ENCODE measurements at regions not wholly inside any gene's neighbourhood (a gene's known extent, or its start where the extent isn't known, plus 50 kb on each side); places are given as distances from the start of the nearest gene placed in this dataset.

- no peaks in the 10 kb centered on the region for H4K20me1 ChIP-seq (ENCODE audit: insufficient read depth, low read length)
- H3K4me3 ChIP-seq (ENCODE audit: low read length) = no peak overlapping the region
- no peaks in the 10 kb centered on the region for H3K9me3 ChIP-seq (replicated peaks; ENCODE audit: insufficient read depth, low read length)
- TF ChIP-seq EZH2phosphoT487 (IDR thresholded peaks at IDR 0.05; ENCODE audit: low read length) = no peak
- no peak for TF ChIP-seq CTCF (IDR thresholded peaks at IDR 0.05; ENCODE audit: low read length)
- TF ChIP-seq EZH2 (optimal IDR thresholded peaks at IDR 0.05; ENCODE audit: low read depth, low read length) = no peak
- H3K4me1 ChIP-seq (ENCODE audit: low read length) = no peaks in the 10 kb centered on the region
- no peak overlapping the region for H3K4me2 ChIP-seq (ENCODE audit: low read depth, low read length)
- DNase-seq = no peak
- no peaks in the 10 kb centered on the region for H3K27me3 ChIP-seq (replicated peaks; ENCODE audit: insufficient read depth, low read length)
- H3F3A ChIP-seq (ENCODE audit: insufficient read depth, low read length) = no peaks in the 10 kb centered on the region
- H3K79me2 ChIP-seq (ENCODE audit: low read length) = no peaks in the 10 kb centered on the region
- no peaks in the 10 kb centered on the region for H3K9me2 ChIP-seq (replicated peaks; ENCODE audit: insufficient read depth, low read length)
- H3K27ac ChIP-seq (ENCODE audit: low read length) = no peak overlapping the region
- H3K9ac ChIP-seq (ENCODE audit: low read length) = no peak overlapping the region
- no peak overlapping the region for H2AFZ ChIP-seq (ENCODE audit: low read length)
- H3K36me3 ChIP-seq (replicated peaks; ENCODE audit: insufficient read depth, low read length) = no peaks in the 10 kb centered on the region
Measured at GRCh38 chr2:238703053-238703415, 144.9 kb upstream of the TWIST2 start.

- no peaks in the 10 kb centered on the region for H3K79me2 ChIP-seq (ENCODE audit: low read length)
- no peak overlapping the region for H3K4me3 ChIP-seq (ENCODE audit: low read length)
- no peak overlapping the region for H3K4me2 ChIP-seq (ENCODE audit: low read depth, low read length)
- H3K27ac ChIP-seq (ENCODE audit: low read length) = no peak overlapping the region
- H3K4me1 ChIP-seq (ENCODE audit: low read length) = no peaks in the 10 kb centered on the region
- no peak overlapping the region for H2AFZ ChIP-seq (ENCODE audit: low read length)
- no peaks in the 10 kb centered on the region for H3K36me3 ChIP-seq (replicated peaks; ENCODE audit: insufficient read depth, low read length)
- no peaks in the 10 kb centered on the region for H3K9me2 ChIP-seq (replicated peaks; ENCODE audit: insufficient read depth, low read length)
- H3K9me3 ChIP-seq (replicated peaks; ENCODE audit: insufficient read depth, low read length) = no peaks in the 10 kb centered on the region
- no peaks in the 10 kb centered on the region for H3F3A ChIP-seq (ENCODE audit: insufficient read depth, low read length)
- H4K20me1 ChIP-seq (ENCODE audit: insufficient read depth, low read length) = no peaks in the 10 kb centered on the region
- no peaks in the 10 kb centered on the region for H3K27me3 ChIP-seq (replicated peaks; ENCODE audit: insufficient read depth, low read length)
- TF ChIP-seq EZH2phosphoT487 (IDR thresholded peaks at IDR 0.05; ENCODE audit: low read length) (no peak), CTCF (IDR thresholded peaks at IDR 0.05; ENCODE audit: low read length) (no peak), EZH2 (optimal IDR thresholded peaks at IDR 0.05; ENCODE audit: low read depth, low read length) (no peak)
- no peak for DNase-seq
- H3K9ac ChIP-seq (ENCODE audit: low read length) = no peak overlapping the region
Measured at GRCh38 chr2:238703436-238703835, 144.4 kb upstream of the TWIST2 start.

DNA sequence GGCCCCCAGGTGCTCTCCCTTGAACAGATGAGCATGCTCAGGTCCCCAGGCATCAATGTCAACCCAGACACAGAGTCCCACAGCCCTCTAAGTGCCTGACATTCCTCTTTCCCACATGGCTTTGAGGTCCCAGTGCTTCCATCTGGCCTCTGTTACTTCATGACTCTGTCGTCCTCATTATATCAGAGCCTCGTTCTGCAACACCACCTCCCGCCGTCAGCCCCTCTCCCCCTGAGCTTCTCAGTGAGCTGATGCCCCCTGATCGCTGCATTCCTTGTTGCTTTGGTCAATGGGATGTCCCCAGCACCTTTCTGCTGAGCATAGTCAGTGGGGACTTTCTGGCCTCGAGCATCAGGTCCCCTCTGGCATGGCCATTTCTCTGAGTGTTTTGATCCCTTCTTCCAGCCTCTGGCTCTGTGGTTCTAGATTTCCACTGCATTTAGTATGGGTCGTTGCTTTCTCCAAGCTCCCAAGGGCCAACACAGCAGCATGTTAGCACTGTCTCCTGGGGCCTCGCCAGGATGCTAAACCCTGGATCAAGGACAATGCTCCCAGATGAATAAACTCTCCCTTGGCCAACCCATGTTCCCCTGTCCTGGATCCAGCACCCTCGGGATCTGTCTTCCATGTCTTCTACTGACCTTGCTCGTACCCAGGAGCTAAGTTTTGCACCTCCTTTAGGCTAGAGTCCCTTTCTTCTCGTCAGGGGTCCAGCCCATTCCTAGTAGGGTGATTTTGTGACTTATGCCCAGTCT, 143.2 kb upstream of the TWIST2 start:
- no peaks in the 10 kb centered on the region for H3K36me3 ChIP-seq (replicated peaks; ENCODE audit: insufficient read depth, low read length)
- no peak overlapping the region for H2AFZ ChIP-seq (ENCODE audit: low read length)
- H3F3A ChIP-seq (ENCODE audit: insufficient read depth, low read length) = no peaks in the 10 kb centered on the region
- no peaks in the 10 kb centered on the region for H3K9me3 ChIP-seq (replicated peaks; ENCODE audit: insufficient read depth, low read length)
- no peak overlapping the region for H3K27ac ChIP-seq (ENCODE audit: low read length)
- H3K27me3 ChIP-seq (replicated peaks; ENCODE audit: insufficient read depth, low read length) = no peaks in the 10 kb centered on the region
- no peaks in the 10 kb centered on the region for H3K9me2 ChIP-seq (replicated peaks; ENCODE audit: insufficient read depth, low read length)
- no peaks in the 10 kb centered on the region for H3K79me2 ChIP-seq (ENCODE audit: low read length)
- no peak overlapping the region for H3K4me3 ChIP-seq (ENCODE audit: low read length)
- no peaks in the 10 kb centered on the region for H4K20me1 ChIP-seq (ENCODE audit: insufficient read depth, low read length)
- no peak overlapping the region for H3K9ac ChIP-seq (ENCODE audit: low read length)
- no peak for DNase-seq
- TF ChIP-seq CTCF (IDR thresholded peaks at IDR 0.05; ENCODE audit: low read length) = no peak
- TF ChIP-seq EZH2phosphoT487 (IDR thresholded peaks at IDR 0.05; ENCODE audit: low read length) = no peak
- TF ChIP-seq EZH2 (optimal IDR thresholded peaks at IDR 0.05; ENCODE audit: low read depth, low read length) = no peak
- H3K4me1 ChIP-seq (ENCODE audit: low read length) = no peaks in the 10 kb centered on the region
- H3K4me2 ChIP-seq (ENCODE audit: low read depth, low read length) = no peak overlapping the region
